Endothelial cell of umbilical vein (primary cell): ENCODE measurements at regions not wholly inside any gene's neighbourhood (a gene's known extent, or its start where the extent isn't known, plus 50 kb on each side); places are given as distances from the start of the nearest gene placed in this dataset.

ENCODE experiments used
- BruUV-seq: library from RNA; stranded (reverse); fragments of 400-500 nt; replicated peaks from 2 replicates; lab custom pipeline; 2021; lab: Mats Ljungman, UMichigan
- CTCF ChIA-PET: fragments of 300-600, 350-600 bp; sonication (Branson Sonifier 250); formaldehyde crosslinking; loops from one replicate; lab custom pipeline; 2021; ENCODE audit warnings: antibody characterized with exemption, inconsistent platforms; lab: Charles Lee
- POLR2A ChIA-PET: fragments of 300-600, 350-600 bp; sonication (Branson Sonifier 250); formaldehyde crosslinking; loops from one replicate; lab custom pipeline; 2021; ENCODE audit warnings: antibody characterized with exemption, inconsistent platforms; lab: Charles Lee
- DNase-seq: peaks from one replicate; pipeline ENCODE4 v3.0.0-alpha.2; 2011; ENCODE audit warnings: low read depth, low spot score
- FAIRE-seq: peaks from 2 replicates; lab custom pipeline; 2011; peaks lifted over from hg19 to GRCh38; lab: Jason Lieb, UNC
- H2AFZ ChIP-seq: 2 replicates; pipeline ENCODE4 v1.6.0; 2012; ENCODE audit warnings: low read depth, low read length, control low read depth, inconsistent platforms
- H3K27ac ChIP-seq: 2 replicates; pipeline ENCODE4 v1.5.1; 2011; ENCODE audit warnings: low read depth, mild to moderate bottlenecking, control low read depth, low read length, moderate library complexity; ENCODE audit not compliant: insufficient read depth
- H3K27me3 ChIP-seq, 2 experiments: 2 replicates each; pipeline versions ENCODE4 v1.6.0 to v1.6.1; 2011; ENCODE audit warnings: low read length in 2 of 2, mixed read lengths in 1 of 2; ENCODE audit not compliant: control insufficient read depth in 2 of 2, insufficient read depth in 2 of 2
- H3K36me3 ChIP-seq, 2 experiments: 2 replicates in 1 of 2; 3 replicates in 1 of 2; pipeline ENCODE4 v1.5.1; 2011; ENCODE audit warnings: low read length in 2 of 2, mild to moderate bottlenecking in 1 of 2, moderate library complexity in 1 of 2; ENCODE audit not compliant: control insufficient read depth in 2 of 2, insufficient read depth in 2 of 2; ENCODE audit errors: extremely low read depth in 1 of 2
- H3K4me1 ChIP-seq: 3 replicates; pipeline ENCODE4 v1.5.1; 2011; ENCODE audit warnings: mild to moderate bottlenecking, low read length; ENCODE audit not compliant: control insufficient read depth, insufficient read depth; ENCODE audit errors: extremely low read depth
- H3K4me2 ChIP-seq: 2 replicates; pipeline ENCODE4 v1.6.1; 2011; ENCODE audit warnings: low read length, control low read depth, mixed read lengths; ENCODE audit not compliant: insufficient read depth
- H3K4me3 ChIP-seq, 3 experiments: fragments of 200-600 bp in 1 of 3; sonication (generic), shearing (Covaris generic) in 1 of 3; replicated peaks in 1 of 3; 2 replicates each; pipeline ENCODE4 v1.5.1; 2011 to 2016; ENCODE audit warnings: control low read depth in 3 of 3, low read length in 3 of 3, mild to moderate bottlenecking in 2 of 3, inconsistent platforms in 1 of 3, low read depth in 1 of 3, moderate library complexity in 1 of 3; ENCODE audit not compliant: insufficient read depth in 1 of 3
- H3K79me2 ChIP-seq: 2 replicates; pipeline ENCODE4 v1.6.0; 2012; ENCODE audit warnings: low read length, inconsistent platforms; ENCODE audit not compliant: control insufficient read depth, insufficient read depth
- H3K9ac ChIP-seq: replicated peaks from 2 replicates; pipeline ENCODE3; 2011; ENCODE audit warnings: low read length, control low read depth; ENCODE audit not compliant: insufficient read depth; ENCODE audit errors: extremely low read depth
- H3K9me1 ChIP-seq: replicated peaks from 3 replicates; pipeline ENCODE4 v1.6.0; 2011; ENCODE audit warnings: mild to moderate bottlenecking, low read length; ENCODE audit not compliant: control insufficient read depth, insufficient read depth; ENCODE audit errors: extremely low read depth
- H3K9me3 ChIP-seq: replicated peaks from 2 replicates; pipeline ENCODE4 v1.5.1; 2012; ENCODE audit warnings: low read length, inconsistent platforms; ENCODE audit not compliant: control insufficient read depth, insufficient read depth
- H4K20me1 ChIP-seq: replicated peaks from 2 replicates; pipeline ENCODE3; 2011; ENCODE audit warnings: mild to moderate bottlenecking, low read length; ENCODE audit not compliant: control insufficient read depth, insufficient read depth; ENCODE audit errors: extremely low read depth
- CTCF ChIP-seq, 2 donors: IDR thresholded peaks; 1 replicate in 1 of 2; 2 replicates in 1 of 2; pipeline ENCODE4 v1.5.1; 2011; ENCODE audit warnings: low read length in 2 of 2, mild to moderate bottlenecking in 2 of 2, moderate library complexity in 2 of 2, control low read depth in 1 of 2, inconsistent platforms in 1 of 2, low read depth in 1 of 2; ENCODE audit not compliant: insufficient read depth in 1 of 2; ENCODE audit errors: extremely low read depth in 1 of 2
- EZH2 ChIP-seq: IDR thresholded peaks from 2 replicates; pipeline ENCODE4 v1.6.1; 2012; ENCODE audit warnings: borderline replicate concordance, low read depth, mild to moderate bottlenecking, moderate library complexity, low read length, inconsistent platforms; ENCODE audit not compliant: severe bottlenecking
- FOS ChIP-seq: IDR thresholded peaks from 2 replicates; pipeline ENCODE4 v1.6.1; 2011; ENCODE audit warnings: mild to moderate bottlenecking, low read length, moderate library complexity, borderline replicate concordance; ENCODE audit not compliant: insufficient read depth
- GATA2 ChIP-seq: IDR thresholded peaks from 2 replicates; pipeline ENCODE4 v1.7.0; 2011; ENCODE audit warnings: low read depth, mild to moderate bottlenecking, moderate library complexity, mixed read lengths, low read length; ENCODE audit not compliant: insufficient read length, insufficient read depth
- JUN ChIP-seq: IDR thresholded peaks from 2 replicates; pipeline ENCODE4 v1.6.1; 2011; ENCODE audit warnings: borderline replicate concordance, low read depth; ENCODE audit not compliant: insufficient read length, insufficient read depth
- MAX ChIP-seq: IDR thresholded peaks from 2 replicates; pipeline ENCODE4 v1.6.1; 2011; ENCODE audit not compliant: insufficient read depth, insufficient read length
- MYC ChIP-seq: IDR thresholded peaks from one replicate; pipeline ENCODE4 v1.6.1; 2011; ENCODE audit warnings: mild to moderate bottlenecking, low read depth, low read length
- POLR2A ChIP-seq: IDR thresholded peaks from 2 replicates; pipeline ENCODE4 v1.6.1; 2012; ENCODE audit warnings: low read depth, mild to moderate bottlenecking, control low read depth, low read length
- POLR2AphosphoS5 ChIP-seq: IDR thresholded peaks from 2 replicates; pipeline ENCODE4 v1.6.1; 2012; ENCODE audit warnings: low read depth, mild to moderate bottlenecking, control low read depth, low read length, moderate library complexity; ENCODE audit not compliant: insufficient read depth
- dilution Hi-C: fragments of 300-500 bp; cut with MboI; formaldehyde crosslinking; loops from one replicate; pipeline ENCODE4 v1.15.0; 2019; ENCODE audit warnings: low sequenced_read_pairs; ENCODE audit not compliant: extremely low pct_ligation_motif_present
- intact Hi-C: fragments of 100-400 bp; cut with micrococcal nuclease; formaldehyde crosslinking; loops from one replicate; pipeline ENCODE4 v1.10.0; 2022

- ChIA-PET CTCF (no interaction called here), POLR2A (no interaction called here)
- Histone ChIP-seq H3K79me2 (no peaks in the 10 kb centered on the region), H3K27ac (no peak overlapping the region), H3K4me1 (no peaks in the 10 kb centered on the region), H3K9me3 (peaks cover 1% of the 10 kb centered on the region), H3K4me2 (no peak overlapping the region), H3K9ac (no peak overlapping the region), H4K20me1 (no peaks in the 10 kb centered on the region), H2AFZ (no peak overlapping the region), H3K4me3 (no peak overlapping the region), H3K9me1 (no peaks in the 10 kb centered on the region), H3K27me3 (no peaks in the 10 kb centered on the region), H3K36me3 (no peaks in the 10 kb centered on the region)
- intact Hi-C loops (no loop called here), dilution Hi-C loops (no loop called here)
- TF ChIP-seq CTCF (IDR thresholded peaks at IDR 0.05; ENCODE audit: extremely low read depth in 1 of 2, insufficient read depth in 1 of 2, low read depth in 1 of 2, low read length in 2 of 2) (no peak), FOS (no peak), JUN (no peak), EZH2 (no peak), MYC (no peak), MAX (no peak), POLR2A (no peak), GATA2 (no peak), POLR2AphosphoS5 (no peak)
- DNase-seq (no peak), FAIRE-seq (no peak)
- no TSS peak for BruUV-seq
These were observed 206.0 kb upstream of the MYOCD start for GRCh38 chr17:12459736-12460135.
